ENCODE measurements at regions not wholly inside any gene's neighbourhood (a gene's known extent, or its start where the extent isn't known, plus 50 kb on each side); places are given as distances from the start of the nearest gene placed in this dataset.

DNA sequence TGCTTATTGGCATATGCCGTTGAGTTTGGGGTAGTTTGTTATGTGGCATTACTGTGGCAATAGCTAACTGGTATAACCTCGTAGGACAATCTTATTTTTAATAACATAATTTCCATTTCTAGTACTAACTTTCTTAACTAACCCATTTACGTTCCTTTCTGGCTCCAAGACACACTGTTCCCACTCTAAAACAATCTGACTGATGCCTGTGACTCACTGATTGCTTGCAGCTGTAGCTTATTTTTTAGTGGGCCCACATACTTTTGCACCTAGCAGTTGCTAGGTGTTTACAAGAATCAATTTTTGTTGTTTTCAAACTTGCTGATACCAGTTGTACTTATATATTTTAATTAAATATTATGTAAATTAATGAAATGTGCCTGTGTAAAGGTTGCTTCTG lies 52.2 kb downstream of the FAT3 start:
- Histone ChIP-seq H3K27ac (ENCODE audit: low read depth, low read length) (no peak overlapping the region), H3K4me3 (ENCODE audit: low read length) (no peak overlapping the region), H3K9me3 (ENCODE audit: insufficient read depth, low read depth, low read length) (no peaks in the 10 kb centered on the region), H3K4me1 (ENCODE audit: insufficient read depth, low read length) (no peaks in the 10 kb centered on the region), H3K36me3 (ENCODE audit: insufficient read depth, low read length) (no peaks in the 10 kb centered on the region), H3K9ac (ENCODE audit: low read depth, low read length) (no peak overlapping the region), H3K27me3 (ENCODE audit: insufficient read depth, low read length) (no peaks in the 10 kb centered on the region)
- 91% methylated on average over 3 of the region's 3 CpGs for WGBS

DNA sequence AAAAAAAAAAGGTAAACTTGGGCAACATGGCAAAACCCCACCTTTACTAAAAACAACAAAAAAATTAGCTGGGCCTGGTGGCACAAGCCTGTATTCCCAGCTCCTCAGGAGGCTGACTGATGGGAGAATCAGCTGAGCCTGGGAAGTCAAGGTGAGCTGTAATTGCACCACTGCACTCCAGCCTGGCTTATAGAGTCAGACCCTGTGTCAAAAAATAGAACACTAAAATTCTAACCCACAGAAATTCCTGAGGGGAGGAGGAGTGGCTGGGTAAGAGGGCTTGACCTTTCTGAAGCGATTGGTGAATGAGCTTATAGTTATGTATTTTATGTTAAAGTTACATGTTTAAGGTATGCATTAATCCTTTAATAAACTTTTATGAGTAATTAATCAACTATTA lies 53.3 kb downstream of the FAT3 start:
- H3K9ac ChIP-seq (ENCODE audit: low read depth, low read length) = no peak overlapping the region
- H3K36me3 ChIP-seq (ENCODE audit: insufficient read depth, low read length) = no peaks in the 10 kb centered on the region
- H3K9me3 ChIP-seq (ENCODE audit: insufficient read depth, low read depth, low read length) = no peaks in the 10 kb centered on the region
- WGBS = no CpG with 5 or more reads among the region's 1 CpG
- H3K27ac ChIP-seq (ENCODE audit: low read depth, low read length) = no peak overlapping the region
- no peaks in the 10 kb centered on the region for H3K4me1 ChIP-seq (ENCODE audit: insufficient read depth, low read length)
- no peak overlapping the region for H3K4me3 ChIP-seq (ENCODE audit: low read length)
- no peaks in the 10 kb centered on the region for H3K27me3 ChIP-seq (ENCODE audit: insufficient read depth, low read length)

DNA sequence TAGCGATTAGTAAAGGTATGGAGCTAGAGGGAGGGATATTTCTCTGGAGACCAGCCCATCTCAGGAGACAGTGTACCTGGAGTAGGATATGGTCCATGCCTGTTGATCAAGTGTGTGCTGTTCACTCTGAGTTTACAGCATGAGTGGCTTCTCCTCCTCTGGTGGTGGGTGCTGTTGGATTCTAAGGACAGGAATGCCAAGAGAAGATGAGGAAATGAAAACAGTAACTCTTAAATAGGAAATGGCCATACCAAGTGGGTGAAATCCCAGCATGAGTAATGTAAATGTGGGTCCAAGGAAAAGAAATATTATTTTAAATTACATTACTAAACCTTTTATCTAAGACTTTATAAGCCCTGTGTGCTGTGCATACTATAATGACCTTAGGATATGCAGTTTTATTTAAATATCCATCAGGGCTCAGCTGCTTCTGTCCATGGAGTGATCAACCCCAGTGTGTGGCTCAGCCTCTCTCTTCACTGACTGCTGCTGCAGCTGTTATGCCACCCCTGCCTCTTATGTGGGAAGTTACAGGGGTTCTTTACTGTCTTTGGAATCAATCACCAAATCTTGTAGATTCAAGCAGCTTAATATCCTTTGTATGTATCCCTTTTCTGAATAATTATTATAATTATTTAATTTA lies 54.3 kb downstream of the FAT3 start:
- no peak overlapping the region for H3K27ac ChIP-seq (ENCODE audit: low read depth, low read length)
- WGBS = 90% methylated on average over 1 of the region's 1 CpG
- no peaks in the 10 kb centered on the region for H3K4me1 ChIP-seq (ENCODE audit: insufficient read depth, low read length)
- H3K27me3 ChIP-seq (ENCODE audit: insufficient read depth, low read length) = no peaks in the 10 kb centered on the region
- no peaks in the 10 kb centered on the region for H3K9me3 ChIP-seq (ENCODE audit: insufficient read depth, low read depth, low read length)
- no peak overlapping the region for H3K4me3 ChIP-seq (ENCODE audit: low read length)
- H3K36me3 ChIP-seq (ENCODE audit: insufficient read depth, low read length) = no peaks in the 10 kb centered on the region
- H3K9ac ChIP-seq (ENCODE audit: low read depth, low read length) = no peak overlapping the region

DNA sequence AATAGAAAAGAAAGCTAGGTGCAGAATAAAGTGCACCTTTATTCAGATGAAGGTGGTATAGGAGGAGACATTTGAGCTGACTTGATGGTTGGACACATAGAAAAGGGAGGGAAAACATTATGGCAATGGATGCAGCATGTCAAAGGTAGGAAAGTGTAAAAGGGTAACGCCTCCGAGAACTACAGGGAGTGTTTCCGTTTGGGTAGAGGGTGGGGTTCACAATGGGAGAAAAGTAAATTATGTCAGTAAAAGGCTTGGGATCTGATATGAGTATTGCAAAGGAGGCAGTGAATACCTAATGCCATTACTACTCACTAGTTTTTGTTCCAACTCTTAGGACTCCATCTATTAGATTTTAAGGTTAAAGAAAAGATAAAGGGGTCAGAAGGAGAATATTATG lies 59.5 kb downstream of the FAT3 start:
- Histone ChIP-seq H3K9me3 (ENCODE audit: insufficient read depth, low read depth, low read length) (no peaks in the 10 kb centered on the region), H3K27ac (ENCODE audit: low read depth, low read length) (no peak overlapping the region), H3K4me3 (ENCODE audit: low read length) (no peak overlapping the region), H3K4me1 (ENCODE audit: insufficient read depth, low read length) (peaks cover 18% of the 10 kb centered on the region; the same call in 1 of the 2 replicates), H3K27me3 (ENCODE audit: insufficient read depth, low read length) (no peaks in the 10 kb centered on the region), H3K36me3 (ENCODE audit: insufficient read depth, low read length) (no peaks in the 10 kb centered on the region), H3K9ac (ENCODE audit: low read depth, low read length) (no peak overlapping the region)
- whole genome bisulfite sequencing = 84% methylated on average over 3 of the region's 3 CpGs

DNA sequence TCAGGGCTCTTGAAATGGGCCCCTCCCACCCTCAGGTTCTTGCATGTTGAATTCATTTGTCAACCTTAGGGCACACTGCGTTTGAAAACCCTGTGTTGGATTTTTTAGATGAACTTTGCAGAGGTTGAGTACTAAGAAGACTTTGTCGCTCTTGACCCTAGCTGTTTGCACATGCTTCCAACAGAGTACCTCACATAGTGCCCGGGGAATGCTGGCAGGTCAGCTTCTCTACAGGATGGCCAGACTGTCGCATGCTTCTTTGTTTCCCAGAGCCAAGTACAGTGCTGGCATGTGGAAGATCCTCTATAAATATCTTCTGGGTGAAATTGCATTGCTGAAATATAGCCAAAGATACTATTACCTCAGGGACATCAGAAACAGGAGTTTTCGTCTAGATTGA lies 59.9 kb downstream of the FAT3 start:
- peaks cover 18% of the 10 kb centered on the region; the same call in 1 of the 2 replicates for H3K4me1 ChIP-seq (ENCODE audit: insufficient read depth, low read length)
- no peak overlapping the region for H3K9ac ChIP-seq (ENCODE audit: low read depth, low read length)
- 89% methylated on average over 5 of the region's 5 CpGs for WGBS
- no peaks in the 10 kb centered on the region for H3K36me3 ChIP-seq (ENCODE audit: insufficient read depth, low read length)
- H3K9me3 ChIP-seq (ENCODE audit: insufficient read depth, low read depth, low read length) = no peaks in the 10 kb centered on the region
- H3K27me3 ChIP-seq (ENCODE audit: insufficient read depth, low read length) = no peaks in the 10 kb centered on the region
- no peak overlapping the region for H3K27ac ChIP-seq (ENCODE audit: low read depth, low read length)
- H3K4me3 ChIP-seq (ENCODE audit: low read length) = no peak overlapping the region

DNA sequence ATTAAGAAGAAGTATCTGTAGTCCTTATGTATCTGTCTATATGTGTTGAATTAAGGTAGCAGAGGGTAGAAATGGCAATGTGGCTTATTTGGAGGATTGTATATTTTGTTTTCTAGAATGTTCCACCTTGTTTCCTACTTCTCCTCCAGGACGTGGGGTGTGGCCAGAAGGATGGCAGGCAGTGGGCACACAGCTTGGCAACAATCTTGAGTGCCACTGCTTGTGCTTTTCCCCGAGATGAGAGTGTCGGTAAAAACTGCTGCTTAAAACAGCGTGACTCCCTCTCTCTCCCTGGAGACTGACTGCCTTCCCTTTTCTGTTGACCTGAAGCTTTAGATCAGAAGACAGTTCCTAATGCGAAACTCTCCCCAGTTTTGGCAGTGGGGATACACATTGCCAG lies 61.2 kb downstream of the FAT3 start:
- H3K27ac ChIP-seq (ENCODE audit: low read depth, low read length) = no peak overlapping the region
- no peaks in the 10 kb centered on the region for H3K27me3 ChIP-seq (ENCODE audit: insufficient read depth, low read length)
- WGBS = 89% methylated on average over 5 of the region's 5 CpGs
- no peak overlapping the region for H3K4me3 ChIP-seq (ENCODE audit: low read length)
- no peaks in the 10 kb centered on the region for H3K9me3 ChIP-seq (ENCODE audit: insufficient read depth, low read depth, low read length)
- no peak overlapping the region for H3K9ac ChIP-seq (ENCODE audit: low read depth, low read length)
- peaks cover 18% of the 10 kb centered on the region; the same call in 1 of the 2 replicates for H3K4me1 ChIP-seq (ENCODE audit: insufficient read depth, low read length)
- no peaks in the 10 kb centered on the region for H3K36me3 ChIP-seq (ENCODE audit: insufficient read depth, low read length)

DNA sequence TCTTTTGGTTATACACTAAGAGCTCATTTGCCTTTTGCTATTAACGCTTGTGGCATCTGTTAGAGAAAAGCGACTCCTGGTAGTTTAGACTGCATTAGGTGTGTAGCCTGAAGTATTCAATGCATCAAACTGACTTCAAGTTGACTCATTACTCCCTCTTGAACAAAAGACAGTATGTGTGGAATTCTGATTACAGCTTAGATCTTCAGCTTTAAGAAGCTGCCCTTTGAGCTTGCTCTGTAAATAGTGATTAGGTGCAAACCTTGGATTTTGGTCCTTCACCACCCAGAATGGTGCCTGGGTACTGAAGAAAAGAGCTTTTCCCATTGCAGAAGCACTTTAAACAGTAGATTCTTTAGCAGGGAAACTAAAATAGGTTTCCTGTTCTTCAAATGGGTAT lies 62.1 kb downstream of the FAT3 start:
- H3K36me3 ChIP-seq (ENCODE audit: insufficient read depth, low read length) = no peaks in the 10 kb centered on the region
- no peak overlapping the region for H3K4me3 ChIP-seq (ENCODE audit: low read length)
- 91% methylated on average over 2 of the region's 2 CpGs for WGBS
- H3K27ac ChIP-seq (ENCODE audit: low read depth, low read length) = no peak overlapping the region
- no peaks in the 10 kb centered on the region for H3K9me3 ChIP-seq (ENCODE audit: insufficient read depth, low read depth, low read length)
- no peak overlapping the region for H3K9ac ChIP-seq (ENCODE audit: low read depth, low read length)
- peaks cover 24% of the 10 kb centered on the region; the same call in 1 of the 2 replicates for H3K4me1 ChIP-seq (ENCODE audit: insufficient read depth, low read length)
- H3K27me3 ChIP-seq (ENCODE audit: insufficient read depth, low read length) = no peaks in the 10 kb centered on the region

DNA sequence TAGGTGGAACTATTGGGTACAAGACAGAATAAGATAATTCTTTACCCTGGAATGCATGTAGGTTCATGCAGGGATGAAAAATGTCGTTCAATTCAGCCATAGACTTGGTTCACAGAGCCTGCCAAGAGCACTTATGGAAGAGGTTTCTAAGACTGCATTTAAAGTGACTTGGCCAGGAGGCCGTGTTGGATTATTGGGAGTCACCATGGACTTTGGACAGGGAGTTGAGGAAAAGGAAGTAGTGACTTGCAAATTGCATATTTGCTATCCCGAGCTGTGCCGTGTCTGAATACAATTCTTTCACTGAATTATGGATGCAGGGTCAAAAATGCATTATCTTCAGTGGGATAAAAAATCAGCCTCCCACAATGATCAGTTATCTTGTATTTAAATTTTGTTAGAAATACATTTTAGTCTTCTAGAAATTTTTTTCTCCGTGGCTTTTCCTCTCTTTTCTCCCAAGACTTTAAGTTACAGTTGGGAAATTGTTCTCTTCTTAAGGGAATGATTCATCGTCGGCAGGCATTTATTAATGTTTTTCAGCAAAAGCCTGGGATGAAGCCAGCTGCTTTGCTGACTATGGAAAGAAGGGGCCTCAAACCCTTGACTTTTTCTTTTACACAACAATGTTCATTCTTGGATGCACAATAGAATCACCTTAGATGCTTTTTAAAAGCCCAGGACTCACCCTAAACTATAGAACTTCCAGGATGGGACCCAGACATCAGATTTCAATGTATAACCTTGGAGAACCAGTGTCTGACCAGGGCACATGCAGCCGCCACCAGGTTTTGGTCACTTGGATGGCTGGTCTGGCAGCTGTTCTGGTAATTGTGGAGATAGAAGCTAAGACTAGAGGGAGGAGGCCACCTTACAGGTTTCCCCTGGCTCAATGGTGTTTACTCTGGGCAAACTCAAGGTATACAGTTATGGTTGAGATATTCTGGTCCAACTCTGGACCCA lies 70.8 kb downstream of the FAT3 start:
- H3K27ac ChIP-seq (ENCODE audit: low read depth, low read length) = no peak overlapping the region
- H3K27me3 ChIP-seq (ENCODE audit: insufficient read depth, low read length) = no peaks in the 10 kb centered on the region
- WGBS = 94% methylated on average over 7 of the region's 8 CpGs
- no peaks in the 10 kb centered on the region for H3K9me3 ChIP-seq (ENCODE audit: insufficient read depth, low read depth, low read length)
- no peak overlapping the region for H3K9ac ChIP-seq (ENCODE audit: low read depth, low read length)
- no peaks in the 10 kb centered on the region for H3K36me3 ChIP-seq (ENCODE audit: insufficient read depth, low read length)
- no peak overlapping the region for H3K4me3 ChIP-seq (ENCODE audit: low read length)
- peaks cover 7% of the 10 kb centered on the region; the same call in 1 of the 2 replicates for H3K4me1 ChIP-seq (ENCODE audit: insufficient read depth, low read length)

DNA sequence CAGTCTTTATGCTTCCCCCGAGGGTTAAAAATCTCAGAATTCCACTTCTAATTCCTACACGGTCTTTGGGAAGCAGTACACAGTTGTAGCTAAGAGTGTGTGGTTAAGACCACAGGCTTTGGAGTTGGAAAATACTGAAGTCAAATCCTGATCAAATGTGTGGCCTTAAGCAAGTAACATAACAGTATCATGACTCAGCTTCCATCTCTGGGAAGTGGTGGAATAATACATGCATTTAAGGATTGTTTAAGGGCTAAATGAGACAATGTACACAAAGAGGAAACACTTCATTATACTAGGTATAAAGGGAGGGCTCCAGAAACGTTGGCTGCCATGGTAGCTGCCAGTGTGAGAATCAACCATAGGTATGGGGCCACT lies 71.5 kb downstream of the FAT3 start:
- H3K27me3 ChIP-seq (ENCODE audit: insufficient read depth, low read length) = no peaks in the 10 kb centered on the region
- H3K9ac ChIP-seq (ENCODE audit: low read depth, low read length) = no peak overlapping the region
- H3K27ac ChIP-seq (ENCODE audit: low read depth, low read length) = no peak overlapping the region
- no peaks in the 10 kb centered on the region for H3K36me3 ChIP-seq (ENCODE audit: insufficient read depth, low read length)
- no peak overlapping the region for H3K4me3 ChIP-seq (ENCODE audit: low read length)
- 93% methylated on average over 3 of the region's 3 CpGs for WGBS
- H3K9me3 ChIP-seq (ENCODE audit: insufficient read depth, low read depth, low read length) = no peaks in the 10 kb centered on the region
- H3K4me1 ChIP-seq (ENCODE audit: insufficient read depth, low read length) = peaks cover 5% of the 10 kb centered on the region; the same call in 1 of the 2 replicates

DNA sequence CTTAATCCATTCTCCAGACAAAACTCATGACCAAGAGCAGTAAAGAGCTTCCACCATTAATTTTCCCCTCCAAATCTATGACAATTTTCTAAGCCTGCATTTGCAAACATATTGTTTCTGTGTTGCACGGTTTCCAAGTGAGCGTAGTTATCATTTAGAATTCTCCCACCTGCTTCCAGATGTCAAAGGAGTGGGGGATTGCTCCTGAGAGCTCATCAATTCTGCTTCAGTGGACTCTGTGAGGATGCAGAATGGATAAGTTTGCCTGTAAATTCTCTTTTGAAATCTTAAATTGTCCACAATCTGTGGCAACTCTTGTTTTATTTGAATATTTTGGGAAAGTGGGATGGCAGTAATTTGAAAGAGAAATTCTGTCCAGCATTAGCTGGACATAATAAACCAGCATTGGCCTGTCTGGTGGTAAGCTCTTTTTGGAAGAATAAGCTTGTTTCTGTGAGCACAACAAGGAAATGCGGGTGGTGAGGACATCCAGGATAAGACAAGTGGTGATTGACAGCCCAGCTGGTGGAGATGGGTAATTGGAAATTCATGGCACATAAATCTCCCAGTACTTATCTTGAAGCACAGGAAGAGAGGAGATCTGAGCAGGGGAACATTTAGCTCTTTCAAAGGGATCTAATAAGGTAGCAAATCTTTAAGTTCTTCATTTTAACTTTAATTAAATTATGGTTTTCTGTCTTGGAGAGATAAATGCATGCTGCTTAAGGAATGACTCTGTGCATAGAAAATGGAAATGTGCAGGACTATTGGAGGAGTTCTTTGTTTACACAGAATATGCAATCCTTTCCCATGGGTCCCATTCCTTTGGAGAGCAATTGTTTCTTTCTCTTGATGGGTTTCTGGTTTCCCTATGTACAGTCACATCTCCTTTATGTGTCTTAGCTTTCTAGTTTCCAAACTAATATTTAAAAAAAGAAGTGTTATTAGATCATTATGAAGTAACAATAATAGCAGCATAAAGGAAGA lies 73.2 kb downstream of the FAT3 start:
- Histone ChIP-seq H3K27me3 (ENCODE audit: insufficient read depth, low read length) (no peaks in the 10 kb centered on the region), H3K9ac (ENCODE audit: low read depth, low read length) (no peak overlapping the region), H3K4me1 (ENCODE audit: insufficient read depth, low read length) (peaks cover 4% of the 10 kb centered on the region; the same call in 1 of the 2 replicates), H3K9me3 (ENCODE audit: insufficient read depth, low read depth, low read length) (no peaks in the 10 kb centered on the region), H3K27ac (ENCODE audit: low read depth, low read length) (no peak overlapping the region), H3K4me3 (ENCODE audit: low read length) (no peak overlapping the region), H3K36me3 (ENCODE audit: insufficient read depth, low read length) (no peaks in the 10 kb centered on the region)
- 95% methylated on average over 3 of the region's 3 CpGs for WGBS

All from HUES64 (cell line).